SK-N-MC (cell line): ENCODE measurements at regions not wholly inside any gene's neighbourhood (a gene's known extent, or its start where the extent isn't known, plus 50 kb on each side); places are given as distances from the start of the nearest gene placed in this dataset.

Experiments
- EZH2 ChIP-seq: fragments of 200-600 bp; sonication (generic); IDR thresholded peaks from one replicate; pipeline ENCODE4 v1.6.1; 2017; ENCODE audit warnings: antibody characterized with exemption
- FOXP2 ChIP-seq: optimal IDR thresholded peaks from 2 replicates; pipeline ENCODE3; 2011; ENCODE audit warnings: mild to moderate bottlenecking, moderate library complexity; ENCODE audit not compliant: insufficient read depth; ENCODE audit errors: extremely low read length, control extremely low read depth
- POLR2AphosphoS5 ChIP-seq: IDR thresholded peaks from 2 replicates; pipeline ENCODE4 v1.6.1; 2012; ENCODE audit warnings: mild to moderate bottlenecking, low read depth, low read length, borderline replicate concordance

GRCh38 chr13:60756306-60756705, 359.3 kb downstream of the TDRD3 start:
- no peak for TF ChIP-seq EZH2
- no peak for TF ChIP-seq POLR2AphosphoS5
- TF ChIP-seq FOXP2, result no peak
